ENCODE measurements at regions not wholly inside any gene's neighbourhood (a gene's known extent, or its start where the extent isn't known, plus 50 kb on each side); places are given as distances from the start of the nearest gene placed in this dataset.

DNA sequence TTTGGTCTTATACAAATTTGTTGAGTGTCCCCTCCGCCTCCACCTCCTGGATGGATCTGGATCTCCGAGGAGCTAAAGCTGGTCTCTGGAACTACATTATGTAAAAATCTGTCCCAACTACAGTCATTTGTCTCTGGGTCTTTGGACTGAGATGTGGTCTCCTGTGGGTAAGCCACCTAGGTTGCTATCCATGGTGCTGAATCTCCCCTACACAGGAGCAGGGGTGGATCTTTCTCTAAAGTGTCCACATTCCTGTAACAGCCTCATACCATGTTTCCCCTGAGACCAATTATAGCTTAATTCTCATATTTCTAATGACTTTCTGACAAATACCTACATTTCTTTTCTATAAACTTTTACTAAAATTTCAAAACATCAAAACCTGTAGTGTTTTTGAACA, 625.8 kb downstream of the TAFA4 start:
- no peak for DNase-seq (ENCODE audit: low read depth in 2 of 2)

DNA sequence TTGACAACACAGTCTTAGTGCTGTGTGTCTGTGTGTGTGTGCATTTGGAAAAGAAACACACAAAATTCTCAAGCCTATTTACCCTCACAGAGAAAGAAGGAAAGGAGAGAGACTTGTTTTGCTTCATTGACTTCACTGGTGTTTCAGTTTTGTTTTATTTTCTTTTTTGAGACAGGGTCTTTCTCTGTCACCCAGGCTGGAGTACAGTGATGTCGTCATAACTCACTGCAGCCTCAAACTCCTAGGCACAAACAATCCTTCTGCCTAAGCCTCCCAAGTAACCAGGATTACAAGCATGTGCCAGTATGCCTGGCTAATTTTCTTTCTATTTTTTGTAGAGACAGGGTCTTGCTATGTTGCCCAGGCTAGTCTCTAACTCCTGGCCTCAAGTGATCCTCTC, 636.9 kb downstream of the TAFA4 start:
- DNase-seq (ENCODE audit: low read depth in 2 of 2): no peak

DNA sequence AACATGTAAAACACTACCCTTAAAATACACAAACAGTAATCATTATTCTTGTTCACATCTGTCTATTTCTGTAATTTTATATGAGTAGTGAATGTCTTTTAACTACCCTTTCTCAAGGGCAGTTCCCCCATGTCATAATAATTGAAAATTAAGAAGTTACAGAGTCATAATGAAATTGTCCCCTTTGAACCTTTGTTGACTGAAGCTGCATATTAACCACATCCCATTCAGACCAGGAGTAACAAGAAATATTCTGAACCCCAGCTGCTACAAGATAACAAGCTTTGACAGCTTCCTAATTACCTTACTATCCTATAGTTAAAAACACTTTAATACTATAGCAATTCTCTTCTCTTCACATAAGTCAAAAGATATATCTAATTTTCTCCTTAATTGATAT, 635.9 kb upstream of the SUCLG2 start:
- DNase-seq (ENCODE audit: low read depth in 2 of 2): no peak

DNA sequence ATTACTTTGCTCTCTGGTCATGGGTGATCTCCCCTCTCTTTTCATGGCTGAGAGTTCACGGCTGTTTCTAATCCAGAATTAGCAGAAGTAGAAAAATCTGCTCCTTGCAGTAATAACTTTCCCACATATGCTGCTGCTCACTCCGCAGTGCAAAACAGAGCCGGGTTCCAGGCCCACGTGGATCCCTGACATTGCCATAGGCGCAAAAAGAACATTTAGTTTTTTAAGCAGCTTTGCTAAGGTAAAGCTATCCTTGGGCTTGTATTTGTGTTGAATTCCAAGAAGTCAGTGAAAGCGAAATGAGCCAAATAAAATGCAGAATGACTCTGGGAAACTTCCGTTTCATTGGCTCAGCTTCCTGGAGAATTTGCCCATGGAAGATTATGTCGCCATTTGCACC, 633.7 kb upstream of the SUCLG2 start:
- DNase-seq (ENCODE audit: low read depth in 2 of 2): no peak

DNA sequence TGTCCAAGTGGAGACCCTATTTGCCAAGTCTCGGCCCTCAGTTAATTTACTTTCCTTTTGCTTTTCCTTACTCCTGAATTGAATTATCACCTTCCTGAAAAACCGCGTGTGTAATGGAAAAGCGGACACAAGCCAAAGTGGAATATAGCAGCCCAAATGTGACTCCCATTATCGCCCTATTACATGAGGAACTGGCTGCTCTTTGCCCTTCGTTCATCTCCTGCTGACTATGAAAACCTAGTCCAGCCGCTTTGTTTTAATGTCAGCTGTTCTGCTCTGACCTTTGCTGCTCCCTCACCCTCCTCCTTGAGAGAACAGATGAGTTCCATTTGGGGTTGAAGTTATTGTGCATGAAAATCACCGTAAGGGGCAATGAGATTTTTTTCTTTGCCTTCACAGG, 632.7 kb upstream of the SUCLG2 start:
- no peak for DNase-seq (ENCODE audit: low read depth in 2 of 2)

DNA sequence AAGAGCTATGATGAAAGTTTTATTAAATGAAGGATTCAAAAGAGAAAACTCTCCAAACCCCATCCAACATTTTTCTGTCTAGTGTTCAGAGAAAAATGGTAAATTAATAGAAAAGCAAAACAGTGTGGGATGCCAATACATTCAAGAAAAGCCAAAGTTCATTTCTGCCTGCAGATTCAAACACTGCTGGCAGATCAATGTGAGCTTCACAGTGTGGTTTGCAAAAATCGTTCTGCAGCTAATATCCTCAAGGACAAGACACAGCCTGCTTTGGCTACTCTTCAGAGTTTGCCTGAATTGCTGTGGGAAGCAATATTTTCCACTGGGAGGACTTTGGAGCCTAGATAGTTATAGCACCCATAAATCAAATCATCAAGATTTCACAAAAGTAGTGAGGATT, 619.9 kb upstream of the SUCLG2 start:
- no peak for DNase-seq (ENCODE audit: low read depth in 2 of 2)

DNA sequence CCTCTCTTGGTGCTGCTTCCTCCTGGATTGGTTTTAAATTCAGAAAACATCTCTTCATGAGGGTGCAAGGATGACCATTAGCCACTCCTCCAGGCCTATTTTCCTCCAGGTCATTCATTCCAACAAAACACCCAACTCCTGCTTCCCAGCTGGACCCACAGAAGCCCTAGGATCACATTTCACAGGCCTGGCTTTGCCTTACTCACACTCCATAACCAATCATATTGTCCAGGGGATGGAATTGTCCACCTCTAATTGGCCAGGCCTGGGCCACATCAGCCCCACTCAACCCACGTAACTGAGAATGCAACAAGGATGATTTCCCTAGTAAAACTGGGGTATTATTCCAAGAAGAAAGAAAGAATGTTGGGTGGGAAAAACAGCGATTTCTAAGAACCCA, 616.7 kb upstream of the SUCLG2 start:
- DNase-seq (ENCODE audit: low read depth in 2 of 2): no peak

DNA sequence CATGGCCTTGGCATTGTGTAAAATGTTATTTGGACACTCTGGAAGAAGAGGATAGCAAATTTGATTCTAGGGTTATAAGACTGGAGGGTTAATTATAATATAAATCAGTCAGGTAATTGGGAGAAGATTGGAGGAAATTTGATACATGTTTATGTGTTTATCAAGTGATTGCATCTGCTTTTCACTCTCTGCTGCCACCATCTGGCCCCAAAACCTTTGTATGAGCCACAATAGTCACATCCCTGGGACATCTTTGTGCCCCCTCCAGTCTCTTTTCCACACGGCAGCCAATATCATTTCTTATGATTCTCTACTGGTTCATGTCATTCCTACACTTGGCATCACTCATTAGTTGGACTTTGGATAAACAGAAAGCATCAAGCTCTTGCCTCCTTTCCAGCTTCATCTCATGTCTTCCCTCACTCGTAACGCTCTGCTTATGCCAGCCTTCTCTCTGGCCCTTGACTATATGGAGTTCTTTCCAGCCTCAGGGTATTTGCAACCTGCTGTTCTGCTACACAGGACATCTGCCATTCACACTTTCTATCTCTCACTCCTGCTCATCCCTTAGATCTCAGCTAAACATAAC, 602.3 kb upstream of the SUCLG2 start:
- no peak for DNase-seq (ENCODE audit: low read depth in 2 of 2)

DNA sequence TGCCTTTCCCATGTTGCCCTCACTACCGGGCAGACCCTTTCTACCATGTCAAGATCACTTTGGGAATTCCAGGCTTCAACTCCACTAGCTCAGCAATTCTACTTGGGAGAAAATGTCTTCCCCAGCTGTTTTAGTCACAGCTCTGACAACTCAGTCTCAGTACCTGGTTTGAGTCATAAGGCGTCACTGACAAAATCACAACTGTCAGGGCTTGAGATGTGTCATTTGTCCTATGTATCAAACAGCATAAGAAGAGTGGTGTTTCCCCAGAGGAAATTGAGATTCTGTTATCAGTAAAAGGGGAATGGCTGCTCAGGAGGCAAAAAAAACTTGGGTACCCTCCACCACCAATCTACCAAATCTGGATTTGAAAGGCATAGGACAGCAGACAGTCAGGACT, 594.9 kb upstream of the SUCLG2 start:
- no peak for DNase-seq (ENCODE audit: low read depth in 2 of 2)

DNA sequence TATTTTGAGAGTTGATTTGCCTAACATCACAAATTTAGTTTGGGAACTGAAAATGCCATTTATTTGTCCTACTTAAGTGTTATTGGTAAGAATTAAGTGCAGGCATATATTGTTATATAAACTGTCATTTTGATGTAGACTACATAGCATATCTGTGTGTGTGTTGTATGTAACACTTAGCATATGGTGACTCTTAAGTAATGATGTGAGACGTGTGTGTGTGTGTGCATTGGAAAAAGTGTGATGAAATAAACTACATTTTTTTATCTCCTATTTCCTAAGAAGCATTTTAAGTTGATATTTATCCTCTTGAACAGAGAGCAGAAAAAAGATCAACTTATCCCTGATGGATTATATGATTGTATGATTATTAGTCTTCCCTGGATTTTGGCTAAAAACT, 588.2 kb upstream of the SUCLG2 start:
- DNase-seq (ENCODE audit: low read depth in 2 of 2): no peak

DNA sequence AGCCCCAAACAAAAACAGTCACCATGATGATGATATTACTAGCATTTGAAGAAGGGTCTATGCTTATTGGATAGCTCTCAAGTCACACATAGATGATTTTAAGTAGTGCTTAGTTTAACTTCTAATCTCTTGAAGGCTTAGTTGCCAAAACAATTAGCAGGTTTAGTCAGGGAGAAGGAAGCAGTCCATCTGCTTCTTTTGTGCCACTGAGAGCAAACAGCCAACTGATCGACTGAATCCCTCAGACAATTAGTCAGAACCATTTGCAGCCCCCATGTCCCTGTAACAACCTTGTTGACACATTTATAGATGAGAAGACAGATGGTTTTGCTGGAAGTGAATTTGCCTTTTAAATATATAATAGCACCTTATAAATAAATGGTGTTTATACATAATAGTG, 585.1 kb upstream of the SUCLG2 start:
- DNase-seq (ENCODE audit: low read depth in 2 of 2): no peak

DNA sequence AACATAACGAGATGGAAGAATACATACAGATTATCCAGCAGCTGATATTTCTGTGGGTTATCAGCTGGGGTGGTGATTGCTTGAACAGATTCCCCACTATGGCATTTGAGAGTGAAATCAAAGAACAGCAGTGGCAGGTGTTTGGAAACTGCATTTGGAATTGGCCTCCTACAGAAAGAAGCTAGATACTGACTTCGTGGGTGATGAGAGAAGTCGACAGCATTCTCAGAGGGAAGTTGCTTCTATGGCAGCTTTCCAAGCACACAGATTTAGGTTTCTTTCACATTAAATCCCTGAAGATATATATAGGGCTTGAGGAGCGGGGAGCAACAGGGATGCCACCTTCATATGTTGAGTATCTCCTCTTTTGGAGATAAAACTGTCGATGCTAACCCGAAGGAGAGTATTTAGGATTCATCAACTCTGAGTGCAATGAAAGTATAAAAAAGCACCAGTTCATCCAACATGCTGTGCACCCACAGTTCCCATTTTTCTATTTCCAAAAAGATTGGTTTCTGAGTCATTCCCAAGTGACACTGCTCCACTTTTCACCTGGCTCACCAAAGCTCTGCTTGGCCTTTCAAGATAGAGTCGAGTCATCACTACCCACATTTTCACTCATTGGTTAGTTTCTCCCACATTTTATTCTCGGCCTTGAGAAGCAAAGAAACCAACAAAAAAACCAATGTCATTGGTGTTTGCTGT, 579.8 kb upstream of the SUCLG2 start:
- DNase-seq (ENCODE audit: low read depth in 2 of 2): no peak

DNA sequence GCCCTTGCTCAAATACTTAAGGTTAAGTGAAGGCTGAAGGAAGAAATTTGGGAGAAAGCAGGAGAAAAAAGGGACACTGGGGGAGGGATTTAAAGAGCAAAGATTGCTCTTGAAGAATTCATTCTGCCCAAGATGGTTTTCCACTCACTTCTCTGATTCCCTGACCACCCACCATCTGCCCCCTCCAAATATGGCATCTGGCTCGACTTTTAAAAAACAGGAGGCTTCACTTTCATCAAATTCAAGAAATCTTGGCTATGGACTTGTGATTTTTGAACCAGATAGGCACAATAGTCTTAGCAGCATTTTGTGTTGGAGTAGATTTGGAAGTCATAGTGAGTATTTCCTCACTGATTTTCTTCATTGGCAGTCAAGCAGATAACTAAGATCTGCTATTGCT, 574.4 kb upstream of the SUCLG2 start:
- DNase-seq (ENCODE audit: low read depth in 2 of 2): no peak

DNA sequence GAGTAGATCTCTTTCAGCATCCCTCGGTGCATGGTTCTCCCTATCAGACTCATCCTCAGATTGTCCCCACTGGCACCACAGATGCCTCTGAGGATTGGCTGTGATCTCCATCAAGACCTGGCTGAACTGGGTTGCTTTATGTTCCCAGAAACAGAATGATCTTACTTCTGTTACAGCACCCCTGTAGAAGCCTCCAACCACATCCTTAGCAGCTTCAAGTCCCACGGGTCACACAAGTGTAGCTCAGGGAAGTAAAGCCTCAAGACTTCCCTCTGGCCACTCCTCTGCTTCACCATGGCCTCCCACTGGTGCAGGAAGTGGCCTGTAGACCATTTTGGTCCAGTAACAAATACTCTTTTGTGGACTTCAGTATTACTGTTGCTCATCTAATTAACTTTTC, 566.4 kb upstream of the SUCLG2 start:
- no peak for DNase-seq (ENCODE audit: low read depth in 2 of 2)

DNA sequence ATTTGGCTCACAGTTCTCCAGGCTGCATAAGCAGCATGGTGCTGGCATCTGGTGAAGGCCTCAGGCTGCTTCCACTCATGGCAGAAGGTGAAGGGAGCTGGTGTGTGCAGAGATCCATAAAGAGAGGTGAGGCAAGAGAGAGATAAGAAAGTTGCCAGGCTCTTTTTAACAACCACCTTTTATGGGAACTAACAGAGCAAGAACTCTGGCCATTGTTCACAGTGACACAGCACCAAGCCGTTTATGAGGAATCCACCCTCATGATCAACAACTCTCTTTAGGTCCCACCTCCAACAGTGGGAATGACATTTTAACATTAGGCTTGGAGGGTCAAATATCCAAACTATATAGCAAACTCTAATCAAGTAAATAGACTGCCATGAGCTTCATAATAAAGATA, 557.2 kb upstream of the SUCLG2 start:
- DNase-seq (ENCODE audit: low read depth in 2 of 2): no peak

DNA sequence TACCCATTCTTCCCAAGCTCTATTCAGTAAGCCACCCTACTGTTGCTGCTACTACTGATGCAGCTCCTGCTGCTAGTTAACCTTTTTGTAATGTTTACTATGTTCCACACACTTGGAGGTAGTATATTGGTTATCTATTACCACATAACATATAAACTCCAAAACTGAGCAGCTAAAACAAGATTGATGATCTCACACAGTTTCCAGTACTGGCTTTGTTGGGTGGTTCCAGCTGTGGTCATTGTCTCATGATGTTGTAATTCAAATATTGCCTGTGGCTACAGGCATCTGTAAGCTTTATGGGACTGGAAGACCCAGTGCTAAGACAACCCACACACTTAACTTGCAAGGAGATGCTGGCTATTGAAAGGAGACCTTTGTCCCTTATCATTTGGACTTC, 556.2 kb upstream of the SUCLG2 start:
- DNase-seq (ENCODE audit: low read depth in 2 of 2): no peak

DNA sequence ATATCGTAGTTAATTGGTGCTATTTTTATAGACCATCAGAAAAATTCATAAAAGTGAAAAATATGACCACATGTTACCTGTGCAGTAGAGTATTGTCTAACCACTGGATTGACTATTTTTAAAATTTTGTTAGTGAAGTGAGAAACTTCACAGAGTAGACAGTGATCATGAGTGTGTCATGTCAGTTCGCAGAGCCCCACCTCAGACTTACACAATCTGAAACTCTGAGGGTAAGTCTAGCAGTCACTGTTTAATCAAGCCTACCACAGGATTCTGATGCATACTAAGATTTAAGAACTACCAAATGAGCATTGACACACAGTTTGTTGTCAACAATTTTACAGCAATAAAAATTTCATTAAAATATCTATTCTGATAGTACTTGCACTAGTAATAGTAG, 552.9 kb upstream of the SUCLG2 start:
- DNase-seq (ENCODE audit: low read depth in 2 of 2): no peak

DNA sequence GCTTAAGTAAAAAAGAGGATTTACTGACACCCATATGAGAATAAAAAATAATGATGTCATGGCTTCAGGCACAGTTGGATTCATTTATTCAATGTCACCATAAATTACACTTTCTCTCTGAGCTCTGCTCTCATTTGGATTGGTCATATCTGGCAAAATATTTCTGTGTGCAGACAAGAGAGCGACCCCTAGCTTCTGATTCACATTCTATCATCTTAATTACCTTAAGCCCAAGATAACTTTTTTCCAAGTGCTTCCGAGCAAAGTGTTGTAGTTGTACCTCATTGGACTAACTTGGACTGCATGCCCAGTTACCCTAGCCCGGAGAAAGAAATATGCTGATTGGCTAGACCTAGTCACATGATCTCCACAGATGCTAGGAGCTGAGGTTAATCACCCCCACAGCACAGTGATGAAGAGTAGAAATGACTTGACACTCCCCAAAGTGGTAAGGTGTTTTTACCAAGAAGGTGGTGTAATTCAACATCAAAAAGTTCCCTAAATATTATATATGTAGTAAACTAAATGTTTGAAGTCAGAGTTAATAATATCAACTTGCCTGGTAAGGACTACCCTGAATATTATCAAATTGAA, 552.2 kb upstream of the SUCLG2 start:
- DNase-seq (ENCODE audit: low read depth in 2 of 2): no peak

DNA sequence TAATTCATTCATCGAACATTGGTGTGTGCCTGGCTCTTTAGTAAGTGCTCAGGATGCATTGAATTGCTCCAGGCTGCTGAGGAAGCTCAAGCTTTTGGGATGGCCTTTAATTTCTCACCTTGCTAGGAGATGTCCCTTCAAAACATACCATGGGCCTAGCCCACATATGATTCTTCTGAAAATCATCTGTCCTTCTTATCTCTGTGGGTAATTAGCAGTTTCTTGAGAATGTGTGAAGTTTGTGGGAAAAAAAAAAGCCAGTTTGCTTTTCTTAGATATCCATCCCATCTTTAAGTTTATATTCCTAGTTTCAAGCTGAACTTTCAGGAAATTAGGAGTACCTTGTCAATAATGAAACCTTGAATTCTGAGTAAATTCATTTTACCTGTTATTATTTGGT, 532.3 kb upstream of the SUCLG2 start:
- DNase-seq (ENCODE audit: low read depth in 2 of 2): no peak

DNA sequence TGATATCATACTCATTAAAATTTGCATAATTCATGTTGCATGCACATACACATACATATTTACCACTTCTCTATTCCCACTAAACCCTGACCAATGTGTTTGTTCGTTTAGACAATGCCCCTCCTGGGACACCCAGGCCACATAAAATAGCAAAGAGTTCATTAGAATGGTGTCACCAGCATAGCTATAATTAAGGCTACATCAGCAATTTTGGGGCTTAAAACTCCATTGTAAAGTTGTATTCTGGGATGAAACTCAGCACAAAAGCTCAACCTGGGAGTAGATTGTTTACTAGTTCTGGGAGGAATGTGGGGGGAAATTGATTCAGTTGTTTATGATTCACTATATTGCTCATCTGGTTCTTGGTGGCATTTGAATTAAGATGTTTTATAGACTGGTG, 522.2 kb upstream of the SUCLG2 start:
- no peak for DNase-seq (ENCODE audit: low read depth in 2 of 2)

DNA sequence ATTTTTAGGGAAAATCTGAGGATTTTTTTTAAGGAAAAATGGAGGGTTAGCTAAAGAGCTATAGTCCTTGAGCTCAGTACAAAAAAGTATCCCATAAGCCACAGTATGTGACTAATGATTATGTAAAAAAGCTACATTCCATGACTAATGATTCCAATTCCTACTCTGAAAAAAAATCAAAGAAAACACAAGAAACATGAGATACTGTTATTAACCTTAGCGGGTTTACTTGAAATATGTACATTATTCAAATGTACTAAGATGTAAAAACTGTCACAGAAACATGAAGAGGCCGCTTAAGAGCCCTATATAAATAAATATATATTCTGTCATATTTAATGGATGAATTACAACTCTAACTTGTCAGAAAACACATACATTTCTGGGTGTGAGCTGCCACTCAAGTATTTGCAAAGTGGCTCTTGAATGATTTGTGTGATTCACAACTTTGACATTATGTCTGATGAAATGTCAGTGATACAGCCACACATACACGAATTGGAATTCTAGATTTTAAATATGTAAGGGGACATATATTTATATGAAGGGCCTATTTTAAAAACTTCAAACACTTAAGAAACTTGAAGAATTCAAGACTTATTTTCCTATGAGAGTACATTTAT, 518.7 kb upstream of the SUCLG2 start:
- no peak for DNase-seq (ENCODE audit: low read depth in 2 of 2)

DNA sequence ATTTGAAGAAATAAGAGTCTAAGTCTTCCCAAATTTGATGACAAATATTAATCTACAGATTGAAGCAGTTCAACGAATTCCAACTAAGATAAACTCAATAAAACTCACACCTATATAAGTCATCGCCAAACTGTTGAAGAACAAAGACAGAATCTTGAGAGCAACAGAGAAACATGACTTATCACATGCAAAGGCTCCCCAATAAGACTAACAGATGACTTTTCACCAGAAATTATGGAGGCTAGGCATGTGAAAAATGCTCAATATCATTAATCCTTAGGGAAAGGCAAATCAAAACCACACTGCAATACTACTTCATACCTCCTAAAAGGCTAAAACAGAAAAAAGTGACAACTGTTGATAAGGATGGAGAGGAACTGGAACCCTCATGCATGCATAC, 517.6 kb upstream of the SUCLG2 start:
- DNase-seq (ENCODE audit: low read depth in 2 of 2): no peak

DNA sequence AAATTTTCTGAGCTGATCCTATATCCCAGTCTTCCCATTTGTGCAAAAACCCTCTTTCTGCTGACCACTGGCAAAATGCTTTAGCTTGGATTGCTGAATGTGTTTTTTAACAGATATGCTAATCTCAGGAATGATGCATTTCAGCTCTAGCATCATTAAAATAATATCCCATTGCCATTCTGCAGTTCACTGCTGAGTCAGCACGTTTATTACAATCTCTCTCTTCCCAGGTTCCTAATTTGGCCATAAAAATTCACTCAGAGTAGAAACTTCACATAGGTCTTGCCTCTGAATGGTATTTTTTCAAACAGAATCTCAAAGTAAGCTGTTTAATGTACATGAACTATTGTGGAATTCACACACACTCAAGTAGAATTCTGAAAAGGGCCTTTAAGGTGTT, 509.6 kb upstream of the SUCLG2 start:
- DNase-seq (ENCODE audit: low read depth in 2 of 2): no peak
